ELF-1 (cell line): ENCODE measurements at regions not wholly inside any gene's neighbourhood (a gene's known extent, or its start where the extent isn't known, plus 50 kb on each side); places are given as distances from the start of the nearest gene placed in this dataset.
A peak's percentile ranks its signal among the peaks of the same experiment; 100 is the strongest.

Experiments
- DNase-seq: peaks from one replicate; pipeline ENCODE4 v3.0.0-alpha.2; 2016; ENCODE audit warnings: low read depth, low spot score

GRCh38 chr12:127334912-127335644, 931.9 kb upstream of the TMEM132C start:
- no peak for DNase-seq

- no peak for DNase-seq
These were observed 930.6 kb upstream of the TMEM132C start for GRCh38 chr12:127336416-127336815.

- no peak for DNase-seq
These were observed 927.9 kb upstream of the TMEM132C start for GRCh38 chr12:127339065-127339464.

GRCh38 chr12:127340381-127340780, 926.6 kb upstream of the TMEM132C start:
- DNase-seq: no peak

GRCh38 chr12:127342861-127343260, 924.1 kb upstream of the TMEM132C start:
- no peak for DNase-seq

- no peak for DNase-seq
These were observed 923.0 kb upstream of the TMEM132C start for GRCh38 chr12:127343940-127344339.

- no peak for DNase-seq
These were observed 915.4 kb upstream of the TMEM132C start for GRCh38 chr12:127351481-127352010.

- peak; percentile 1 for DNase-seq
These were observed 911.7 kb upstream of the TMEM132C start for GRCh38 chr12:127355061-127355841.

- DNase-seq: no peak
These were observed 908.1 kb upstream of the TMEM132C start for GRCh38 chr12:127358888-127359287.

- DNase-seq: no peak
These were observed 906.4 kb upstream of the TMEM132C start for GRCh38 chr12:127360580-127360979.

- DNase-seq: no peak
These were observed 904.8 kb upstream of the TMEM132C start for GRCh38 chr12:127362121-127362520.

GRCh38 chr12:127363392-127363791, 903.6 kb upstream of the TMEM132C start:
- peak; percentile 10 for DNase-seq

- no peak for DNase-seq
These were observed 893.4 kb upstream of the TMEM132C start for GRCh38 chr12:127373559-127373958.

- no peak for DNase-seq
These were observed 892.5 kb upstream of the TMEM132C start for GRCh38 chr12:127374447-127374846.

- peak; percentile 82 for DNase-seq
These were observed 885.8 kb upstream of the TMEM132C start for GRCh38 chr12:127381043-127381668.

GRCh38 chr12:127381681-127382080, 885.3 kb upstream of the TMEM132C start:
- DNase-seq: no peak

- DNase-seq: no peak
These were observed 883.7 kb upstream of the TMEM132C start for GRCh38 chr12:127383281-127383680.

GRCh38 chr12:127386723-127387122, 880.2 kb upstream of the TMEM132C start:
- DNase-seq: no peak

GRCh38 chr12:127388985-127389384, 878.0 kb upstream of the TMEM132C start:
- no peak for DNase-seq

- DNase-seq: peak; percentile 8
These were observed 877.0 kb upstream of the TMEM132C start for GRCh38 chr12:127389923-127390322.

GRCh38 chr12:127393465-127393864, 873.5 kb upstream of the TMEM132C start:
- no peak for DNase-seq

GRCh38 chr12:127393896-127394295, 873.1 kb upstream of the TMEM132C start:
- no peak for DNase-seq
